T47D (cell line): ENCODE measurements at regions not wholly inside any gene's neighbourhood (a gene's known extent, or its start where the extent isn't known, plus 50 kb on each side); places are given as distances from the start of the nearest gene placed in this dataset.

Experiments
- DNase-seq, 2 experiments: peaks; one replicate each; pipeline versions ENCODE4 v3.0.0 to v3.0.0-alpha.2; 2011 to 2012; ENCODE audit warnings: low read depth in 1 of 2, low spot score in 1 of 2
- JUND ChIP-seq: IDR thresholded peaks from 2 replicates; pipeline ENCODE4 v1.6.1; 2012; ENCODE audit warnings: low read depth
- in situ Hi-C: cut with HindIII; loops from 2 replicates; pipeline ENCODE4 v1.10.0; 2016; ENCODE audit warnings: low sequenced_read_pairs, low pct_unique_long_range_greater_than_20kb

GRCh38 chr3:110199588-110199943 is 862.2 kb upstream of the DPPA4 start:
- in situ Hi-C loops = no loop called here
- TF ChIP-seq JUND = no peak

DNA sequence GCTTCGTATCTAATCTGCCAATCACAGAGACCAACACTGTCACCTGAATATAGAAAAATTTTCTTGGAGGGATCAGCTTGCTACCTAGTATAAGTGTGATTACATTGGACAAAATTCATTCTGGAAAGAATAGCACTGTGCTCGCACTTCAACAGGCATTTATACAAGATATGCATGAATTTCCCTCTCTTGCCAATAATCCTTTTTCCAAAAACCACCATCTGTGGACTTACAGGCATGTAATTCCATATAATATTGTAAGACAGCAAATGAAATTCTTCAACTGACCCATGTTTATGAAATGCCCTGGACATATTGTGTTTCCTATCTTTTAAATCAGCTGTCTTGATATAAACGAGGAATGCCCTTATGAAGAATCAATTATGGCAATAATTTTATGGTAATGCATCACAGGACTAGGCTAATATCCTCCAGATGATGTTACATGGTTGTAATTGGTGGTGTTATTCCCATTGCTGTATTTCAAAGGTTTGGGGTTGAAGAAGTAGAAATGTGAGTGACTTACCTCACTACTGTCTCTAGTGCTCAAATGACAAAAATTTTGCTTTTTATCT is 861.4 kb upstream of the NECTIN3 start:
- DNase-seq = no peak
- in situ Hi-C loops = no loop called here
- TF ChIP-seq JUND = no peak

More at GRCh38 chr3:110199588-110199943, 862.2 kb upstream of the DPPA4 start:
- DNase-seq = no peak

- in situ Hi-C loops = no loop called here
- no peak for TF ChIP-seq JUND
Measured at GRCh38 chr3:110226645-110227044, 845.0 kb upstream of the NECTIN3 start.

GRCh38 chr3:110227991-110228390 is 843.6 kb upstream of the NECTIN3 start:
- in situ Hi-C loops = no loop called here
- TF ChIP-seq JUND = no peak

More at GRCh38 chr3:110226645-110227044, 845.0 kb upstream of the NECTIN3 start:
- no peak for DNase-seq

DNA sequence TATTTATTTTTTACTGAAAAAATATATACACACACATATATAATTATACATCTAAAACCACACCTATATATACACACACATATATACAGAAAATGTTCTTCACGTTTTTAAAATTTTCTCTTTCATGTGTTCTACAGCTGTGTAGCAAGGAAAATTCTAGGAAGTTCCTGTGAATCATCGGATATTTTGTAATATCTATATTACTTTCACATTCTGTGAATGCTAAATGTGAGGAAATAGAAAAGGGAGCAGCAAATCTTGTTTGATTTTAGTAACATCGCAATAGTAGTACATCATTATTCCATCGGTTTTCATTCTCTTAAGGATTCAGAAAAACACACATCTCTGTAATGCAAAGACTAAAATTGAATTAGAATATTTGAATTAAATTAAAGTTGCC is 836.8 kb upstream of the NECTIN3 start:
- no peak for DNase-seq
- in situ Hi-C loops = no loop called here
- no peak for TF ChIP-seq JUND

More at GRCh38 chr3:110227991-110228390, 843.6 kb upstream of the NECTIN3 start:
- no peak for DNase-seq

GRCh38 chr3:110236976-110237610 is 834.5 kb upstream of the NECTIN3 start:
- no peak for TF ChIP-seq JUND
- no peak for DNase-seq
- in situ Hi-C loops = no loop called here

DNA sequence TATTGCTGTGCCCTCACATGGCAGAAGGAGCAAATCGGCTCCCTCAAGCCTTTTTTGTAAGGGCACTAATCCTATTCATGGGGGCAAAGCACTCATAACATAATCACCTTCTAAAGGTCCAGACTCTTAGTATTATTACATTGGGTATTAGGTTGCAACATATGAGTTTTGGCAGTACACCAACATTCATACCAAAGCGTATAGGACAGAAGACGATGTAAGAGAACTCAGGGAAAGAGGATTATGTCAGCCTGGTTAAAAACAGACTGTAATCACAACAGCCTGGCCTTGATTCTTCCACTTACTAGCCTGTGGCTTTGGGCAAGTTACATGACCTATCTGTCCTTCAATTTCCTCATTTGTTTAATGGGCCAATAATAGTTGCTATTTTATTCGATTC is 828.5 kb upstream of the NECTIN3 start:
- in situ Hi-C loops = no loop called here
- DNase-seq = no peak
- no peak for TF ChIP-seq JUND

DNA sequence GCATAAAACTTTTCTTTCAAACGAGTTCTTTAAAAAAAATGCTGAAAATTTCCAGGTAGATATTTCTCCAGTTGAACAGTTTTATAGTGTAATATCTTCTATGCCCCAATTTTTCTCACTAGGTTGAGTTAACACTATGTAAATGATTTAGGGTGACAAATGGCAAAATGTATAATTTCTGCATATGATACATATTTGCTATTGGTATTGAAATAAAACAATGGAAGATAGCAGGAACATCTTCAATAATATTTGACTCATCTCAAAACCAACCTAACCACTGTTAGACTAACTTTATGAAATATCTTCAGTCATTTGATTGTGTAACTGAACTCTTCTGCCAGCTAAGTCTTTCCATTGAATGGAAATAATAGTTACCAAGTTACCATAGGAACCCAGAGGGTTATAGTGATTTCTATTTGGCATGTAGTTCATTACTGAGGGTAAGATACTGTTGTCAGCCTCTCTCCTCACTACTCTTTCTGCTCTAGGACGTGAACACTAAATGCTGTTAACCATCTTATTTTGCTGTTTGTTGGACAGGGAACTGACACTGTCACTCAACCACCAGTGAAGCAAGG is 824.7 kb upstream of the NECTIN3 start:
- DNase-seq = no peak
- in situ Hi-C loops = no loop called here
- no peak for TF ChIP-seq JUND

- in situ Hi-C loops = no loop called here
- no peak for TF ChIP-seq JUND
- no peak for DNase-seq
Measured at GRCh38 chr3:110248666-110249065, 823.0 kb upstream of the NECTIN3 start.

GRCh38 chr3:110253794-110254193 is 817.8 kb upstream of the NECTIN3 start:
- no peak for TF ChIP-seq JUND
- in situ Hi-C loops = no loop called here
- DNase-seq = no peak

GRCh38 chr3:110254591-110254990 is 817.0 kb upstream of the NECTIN3 start:
- DNase-seq = no peak
- no peak for TF ChIP-seq JUND
- in situ Hi-C loops = no loop called here

DNA sequence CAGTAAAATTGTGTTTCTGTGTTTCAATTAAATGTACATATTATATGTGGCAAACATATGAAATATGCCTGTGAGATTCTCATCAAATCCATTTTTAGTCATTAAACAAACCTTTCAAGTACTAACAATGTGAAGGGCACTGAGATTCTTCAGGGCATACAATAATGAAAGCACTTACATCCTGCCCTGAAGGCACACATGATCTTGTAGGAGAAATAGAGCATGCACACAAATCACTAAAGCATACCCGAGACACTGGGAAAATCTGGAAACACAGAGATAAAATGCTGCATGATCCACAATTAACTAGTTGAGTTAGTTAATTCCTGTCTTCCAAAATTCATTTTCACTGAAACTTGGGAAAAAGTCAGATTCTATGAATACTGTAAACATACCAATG is 810.5 kb upstream of the NECTIN3 start:
- in situ Hi-C loops = no loop called here
- DNase-seq = no peak
- no peak for TF ChIP-seq JUND

DNA sequence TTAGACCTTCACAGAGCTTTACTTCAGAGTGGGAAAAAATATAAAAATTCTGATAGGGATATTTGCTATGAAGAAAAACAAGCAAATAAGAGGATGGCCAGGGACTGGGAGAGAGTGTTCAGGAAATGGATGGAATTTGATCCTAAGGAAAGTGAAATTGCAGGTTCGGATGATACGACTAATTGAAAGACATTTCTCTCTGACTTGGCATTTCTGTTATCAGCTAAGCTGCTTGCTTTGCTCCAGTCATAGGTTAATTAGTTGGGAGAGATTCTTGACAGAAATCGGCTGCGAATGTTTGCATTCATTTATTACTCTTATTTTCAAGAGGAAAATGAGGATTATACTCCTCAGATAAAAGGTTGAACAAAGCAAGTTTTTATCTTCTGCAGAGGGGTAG is 808.7 kb upstream of the NECTIN3 start:
- DNase-seq = no peak
- TF ChIP-seq JUND = no peak
- in situ Hi-C loops = no loop called here

- in situ Hi-C loops = no loop called here
- no peak for DNase-seq
- TF ChIP-seq JUND = no peak
Measured at GRCh38 chr3:110265302-110265701, 806.3 kb upstream of the NECTIN3 start.
